Retinal pigment epithelial cell (primary cell): ENCODE measurements at regions not wholly inside any gene's neighbourhood (a gene's known extent, or its start where the extent isn't known, plus 50 kb on each side); places are given as distances from the start of the nearest gene placed in this dataset.
A peak's percentile ranks its signal among the peaks of the same experiment; 100 is the strongest.

Experiments
- DNase-seq: peaks from one replicate; pipeline ENCODE4 v3.0.0-alpha.2; 2010; ENCODE audit warnings: low read depth
- H3K4me3 ChIP-seq: 2 replicates; pipeline ENCODE4 v1.5.1; 2011; ENCODE audit warnings: mild to moderate bottlenecking, low read length, control low read depth, moderate library complexity
- TF ChIP-seq, protein P1 (sequence below): conservative IDR thresholded peaks from 2 replicates; pipeline ENCODE4 v1.5.1; 2011; ENCODE audit warnings: low read depth, low read length, control low read depth, inconsistent platforms

DNA sequence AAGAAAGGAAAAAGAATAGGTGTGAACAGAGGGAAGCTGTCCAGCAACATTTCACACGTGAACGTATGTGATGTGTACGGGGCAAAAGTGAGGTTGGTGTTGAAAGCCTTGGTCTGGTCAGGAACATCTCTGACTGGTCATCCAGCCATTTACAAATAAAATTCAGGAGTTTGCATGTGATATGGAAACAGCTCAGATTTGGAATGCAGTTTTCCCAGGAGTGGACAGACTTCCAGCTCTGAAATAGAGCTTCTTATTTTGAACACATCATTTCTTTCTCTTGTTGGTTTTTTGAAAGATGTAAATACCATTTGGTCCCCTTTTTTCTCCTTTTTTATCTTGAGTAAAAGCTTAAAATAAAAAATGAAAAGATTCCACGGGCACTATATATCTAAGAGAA is 566.2 kb upstream of the ZFHX3 start:
- TF ChIP-seq, protein P1, sequence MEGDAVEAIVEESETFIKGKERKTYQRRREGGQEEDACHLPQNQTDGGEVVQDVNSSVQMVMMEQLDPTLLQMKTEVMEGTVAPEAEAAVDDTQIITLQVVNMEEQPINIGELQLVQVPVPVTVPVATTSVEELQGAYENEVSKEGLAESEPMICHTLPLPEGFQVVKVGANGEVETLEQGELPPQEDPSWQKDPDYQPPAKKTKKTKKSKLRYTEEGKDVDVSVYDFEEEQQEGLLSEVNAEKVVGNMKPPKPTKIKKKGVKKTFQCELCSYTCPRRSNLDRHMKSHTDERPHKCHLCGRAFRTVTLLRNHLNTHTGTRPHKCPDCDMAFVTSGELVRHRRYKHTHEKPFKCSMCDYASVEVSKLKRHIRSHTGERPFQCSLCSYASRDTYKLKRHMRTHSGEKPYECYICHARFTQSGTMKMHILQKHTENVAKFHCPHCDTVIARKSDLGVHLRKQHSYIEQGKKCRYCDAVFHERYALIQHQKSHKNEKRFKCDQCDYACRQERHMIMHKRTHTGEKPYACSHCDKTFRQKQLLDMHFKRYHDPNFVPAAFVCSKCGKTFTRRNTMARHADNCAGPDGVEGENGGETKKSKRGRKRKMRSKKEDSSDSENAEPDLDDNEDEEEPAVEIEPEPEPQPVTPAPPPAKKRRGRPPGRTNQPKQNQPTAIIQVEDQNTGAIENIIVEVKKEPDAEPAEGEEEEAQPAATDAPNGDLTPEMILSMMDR, result no peak
- H3K4me3 ChIP-seq, result no peak overlapping the region
- DNase-seq, result no peak

DNA sequence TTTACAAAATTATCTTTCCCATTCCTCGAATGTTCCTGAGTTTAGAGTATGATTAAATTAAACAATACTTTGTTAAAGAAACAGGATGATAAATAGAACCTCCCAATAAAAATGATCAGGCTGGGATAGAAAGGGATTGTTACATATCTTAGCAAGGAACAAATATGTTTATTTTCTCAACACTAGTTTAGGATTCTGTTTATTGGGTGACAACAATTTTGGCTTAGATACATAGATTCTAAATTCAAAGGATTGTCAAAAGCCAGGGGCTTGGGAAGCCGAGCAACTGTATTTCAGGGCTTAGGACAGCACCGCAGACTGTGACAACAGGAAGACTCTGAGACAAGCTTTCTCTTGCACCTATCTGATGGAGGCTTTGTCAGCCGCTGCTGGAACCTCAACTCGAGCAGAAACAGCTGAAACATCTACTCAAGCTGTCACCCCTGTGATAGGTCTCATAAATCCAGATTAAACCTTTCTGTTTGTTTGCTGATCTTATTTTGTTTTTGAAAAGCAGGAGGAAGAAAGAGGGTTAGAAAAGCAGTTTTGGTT is 562.8 kb upstream of the ZFHX3 start:
- TF ChIP-seq, protein P1, result no peak
- no peak for DNase-seq
- H3K4me3 ChIP-seq, result no peak overlapping the region

DNA sequence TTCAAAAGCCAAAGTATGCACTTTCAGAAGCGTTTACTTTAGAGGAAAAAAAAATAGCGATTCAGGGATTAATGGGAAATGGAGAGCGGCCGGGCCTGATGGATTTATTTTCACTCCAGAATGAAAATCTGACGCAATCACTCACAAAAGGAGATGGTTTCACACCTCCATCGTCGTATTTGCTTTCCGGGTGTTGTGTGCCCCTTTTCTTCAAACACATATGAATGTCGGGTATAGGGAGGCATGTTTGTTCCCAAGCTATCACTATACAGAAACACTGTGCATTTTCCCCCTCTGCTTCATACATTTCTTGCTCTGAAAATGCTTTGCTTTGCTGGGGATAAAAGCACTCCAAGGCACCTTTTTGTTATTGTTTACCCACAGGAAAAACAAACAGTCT is 562.2 kb upstream of the ZFHX3 start:
- no peak overlapping the region for H3K4me3 ChIP-seq
- no peak for DNase-seq
- TF ChIP-seq, protein P1, result no peak

DNA sequence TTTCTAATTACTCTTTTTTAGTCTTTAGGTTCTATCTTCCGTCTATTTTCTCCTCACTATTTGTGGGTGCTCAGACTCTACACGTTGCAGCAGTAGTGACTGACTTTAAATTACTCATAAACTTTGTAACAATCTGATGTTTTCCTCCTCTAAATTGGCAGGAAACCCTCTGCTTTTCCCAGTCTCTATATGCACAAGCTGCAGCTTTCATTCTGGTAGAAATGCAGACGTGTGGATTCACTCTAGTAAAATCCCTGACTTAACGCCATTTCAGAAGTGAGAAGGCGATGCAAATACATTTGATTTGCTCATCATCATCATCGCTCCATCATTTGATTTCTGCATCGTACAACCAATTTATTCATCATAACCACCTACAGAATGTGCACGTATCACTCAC is 561.0 kb upstream of the ZFHX3 start:
- no peak for DNase-seq
- TF ChIP-seq, protein P1, result no peak
- H3K4me3 ChIP-seq, result no peak overlapping the region

DNA sequence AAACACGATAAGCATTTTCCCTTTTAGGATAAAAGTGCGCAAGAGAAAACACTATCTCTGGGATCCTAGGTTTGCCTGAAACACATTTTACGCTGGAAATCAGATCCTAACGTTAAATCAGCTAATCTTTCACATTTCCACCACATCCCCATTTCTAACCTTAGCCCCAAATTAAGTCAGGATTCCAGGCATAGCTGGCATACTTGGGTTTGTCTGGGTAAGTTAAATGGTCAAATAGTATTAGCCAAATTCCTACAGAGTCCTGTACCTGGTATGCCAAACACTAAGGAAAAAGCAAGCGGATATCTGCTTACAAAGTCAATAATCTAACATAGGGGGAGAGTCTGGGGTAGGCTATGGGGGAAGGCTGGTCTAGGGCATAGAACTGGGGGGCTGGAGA is 557.4 kb upstream of the ZFHX3 start:
- DNase-seq, result peak; percentile 51
- TF ChIP-seq, protein P1, result no peak

DNA sequence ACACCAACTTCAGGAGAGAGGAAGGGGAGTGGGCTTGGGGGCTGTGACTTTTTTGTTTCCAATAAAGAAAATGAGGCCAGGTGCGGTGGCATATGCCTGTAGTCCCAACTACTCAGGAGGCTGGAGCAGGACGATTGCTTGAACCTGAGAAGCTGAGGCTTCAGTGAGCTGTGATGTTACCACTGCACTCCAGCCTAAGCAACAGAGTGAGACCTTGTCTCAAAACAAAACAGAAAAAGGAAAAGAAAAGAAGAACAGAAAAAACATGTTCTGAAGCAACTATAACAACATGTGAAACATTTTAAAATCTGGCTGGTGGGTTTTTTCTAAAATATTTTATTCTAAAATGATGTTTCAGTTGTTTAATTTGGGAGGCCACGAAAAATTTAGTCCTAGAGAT is 554.0 kb upstream of the ZFHX3 start:
- TF ChIP-seq, protein P1, result no peak
- H3K4me3 ChIP-seq, result no peak overlapping the region
- no peak for DNase-seq

More for the DNA sequence above, 557.4 kb upstream of the ZFHX3 start:
- H3K4me3 ChIP-seq, result no peak overlapping the region

DNA sequence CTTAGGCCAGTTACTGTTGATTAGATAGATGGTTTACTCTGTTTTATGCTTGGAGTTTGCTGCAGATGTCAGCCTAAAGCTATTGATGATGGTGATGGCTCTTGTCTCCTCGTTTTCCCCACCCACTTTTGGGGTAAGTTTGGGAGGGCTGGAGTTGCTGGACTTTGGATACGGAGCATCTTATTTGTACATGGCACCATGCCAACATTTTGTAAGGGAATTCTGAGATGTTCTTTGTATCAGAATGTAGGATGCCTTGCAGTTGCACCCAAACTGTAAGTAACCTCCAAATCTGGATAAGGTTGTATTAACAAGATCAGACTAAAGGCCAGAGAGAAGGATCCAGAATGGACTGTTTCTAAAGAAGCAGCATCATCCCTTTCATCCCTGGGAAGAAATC is 551.9 kb upstream of the ZFHX3 start:
- no peak for DNase-seq
- H3K4me3 ChIP-seq, result no peak overlapping the region
- TF ChIP-seq, protein P1, result no peak
